ENCODE measurements at regions not wholly inside any gene's neighbourhood (a gene's known extent, or its start where the extent isn't known, plus 50 kb on each side); places are given as distances from the start of the nearest gene placed in this dataset.

DNA sequence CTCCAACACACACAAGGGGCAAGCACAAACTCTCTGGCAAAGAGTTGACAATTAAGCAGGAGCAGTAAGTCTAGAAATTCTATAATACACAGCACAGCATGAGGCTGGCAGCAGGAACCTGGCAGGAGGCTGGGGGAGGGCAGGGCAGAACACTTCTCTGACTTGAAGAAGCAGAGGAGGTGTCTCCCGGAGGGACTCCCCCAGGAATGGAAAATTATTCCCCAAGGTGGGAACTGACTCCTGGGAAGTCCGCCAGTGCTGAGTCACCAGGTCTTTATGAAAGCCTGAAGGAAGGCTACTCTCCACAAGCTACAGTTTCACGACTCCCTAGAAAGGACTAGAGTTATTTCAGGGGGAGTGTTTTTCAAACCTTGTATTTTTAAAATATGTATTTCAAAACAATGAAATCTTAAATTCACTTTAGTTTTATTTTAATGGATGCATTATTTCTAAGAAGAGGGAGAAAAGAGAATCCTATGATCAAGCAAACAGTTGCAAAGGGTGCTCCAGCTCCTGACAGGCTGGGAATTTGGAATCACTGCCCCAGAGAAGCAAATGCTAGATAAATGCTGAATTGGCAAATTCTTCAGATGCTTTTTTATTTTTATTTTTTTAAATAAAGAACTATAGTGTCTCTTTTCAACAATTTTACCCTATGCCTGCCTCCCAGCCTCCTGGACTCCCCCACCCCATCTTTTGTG is 192.8 kb downstream of the LY86 start:
- TF ChIP-seq POLR2A (IDR thresholded peaks at IDR 0.05; ENCODE audit: low read depth, low read length) = no peak
- TF ChIP-seq, protein P1, sequence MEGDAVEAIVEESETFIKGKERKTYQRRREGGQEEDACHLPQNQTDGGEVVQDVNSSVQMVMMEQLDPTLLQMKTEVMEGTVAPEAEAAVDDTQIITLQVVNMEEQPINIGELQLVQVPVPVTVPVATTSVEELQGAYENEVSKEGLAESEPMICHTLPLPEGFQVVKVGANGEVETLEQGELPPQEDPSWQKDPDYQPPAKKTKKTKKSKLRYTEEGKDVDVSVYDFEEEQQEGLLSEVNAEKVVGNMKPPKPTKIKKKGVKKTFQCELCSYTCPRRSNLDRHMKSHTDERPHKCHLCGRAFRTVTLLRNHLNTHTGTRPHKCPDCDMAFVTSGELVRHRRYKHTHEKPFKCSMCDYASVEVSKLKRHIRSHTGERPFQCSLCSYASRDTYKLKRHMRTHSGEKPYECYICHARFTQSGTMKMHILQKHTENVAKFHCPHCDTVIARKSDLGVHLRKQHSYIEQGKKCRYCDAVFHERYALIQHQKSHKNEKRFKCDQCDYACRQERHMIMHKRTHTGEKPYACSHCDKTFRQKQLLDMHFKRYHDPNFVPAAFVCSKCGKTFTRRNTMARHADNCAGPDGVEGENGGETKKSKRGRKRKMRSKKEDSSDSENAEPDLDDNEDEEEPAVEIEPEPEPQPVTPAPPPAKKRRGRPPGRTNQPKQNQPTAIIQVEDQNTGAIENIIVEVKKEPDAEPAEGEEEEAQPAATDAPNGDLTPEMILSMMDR (IDR thresholded peaks at IDR 0.05; ENCODE audit: extremely low read depth in 1 of 2, insufficient read depth in 1 of 2, low read depth in 1 of 2, low read length in 2 of 2) = no peak
- TF ChIP-seq POLR2AphosphoS5 (IDR thresholded peaks at IDR 0.05; ENCODE audit: insufficient read depth, low read depth, low read length) = no peak
- TF ChIP-seq MYC (IDR thresholded peaks at IDR 0.05; ENCODE audit: low read depth, low read length) = no peak
- TF ChIP-seq, protein P2, sequence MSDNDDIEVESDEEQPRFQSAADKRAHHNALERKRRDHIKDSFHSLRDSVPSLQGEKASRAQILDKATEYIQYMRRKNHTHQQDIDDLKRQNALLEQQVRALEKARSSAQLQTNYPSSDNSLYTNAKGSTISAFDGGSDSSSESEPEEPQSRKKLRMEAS (IDR thresholded peaks at IDR 0.05; ENCODE audit: insufficient read depth, insufficient read length) = no peak
